ENCODE measurements at regions not wholly inside any gene's neighbourhood (a gene's known extent, or its start where the extent isn't known, plus 50 kb on each side); places are given as distances from the start of the nearest gene placed in this dataset.

DNA sequence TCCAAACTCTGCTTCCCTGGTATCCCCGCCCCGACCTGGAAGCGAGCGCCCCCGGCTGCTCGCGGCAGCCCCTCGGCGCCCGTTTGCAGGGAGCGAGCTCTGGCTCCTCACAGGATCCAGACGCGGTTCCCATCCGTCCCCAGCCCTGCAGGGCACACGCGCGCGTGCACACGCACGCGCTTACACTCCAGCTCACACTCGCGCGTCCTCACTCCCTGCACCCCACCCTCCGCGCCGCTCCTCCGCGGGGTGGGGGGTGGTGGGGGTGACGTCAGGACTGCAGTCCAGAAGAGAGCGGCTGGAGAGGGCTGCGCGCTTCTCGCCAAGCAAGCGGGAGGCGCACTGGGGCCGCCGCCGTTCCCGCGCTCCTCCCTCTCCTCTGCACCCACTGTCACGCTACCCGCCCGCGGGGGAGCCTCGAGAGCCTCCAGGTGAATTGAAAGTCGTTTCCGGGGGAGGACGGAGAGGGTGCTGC lies 255.6 kb downstream of the OTUD1 start (continued):
- TF ChIP-seq, protein P1, sequence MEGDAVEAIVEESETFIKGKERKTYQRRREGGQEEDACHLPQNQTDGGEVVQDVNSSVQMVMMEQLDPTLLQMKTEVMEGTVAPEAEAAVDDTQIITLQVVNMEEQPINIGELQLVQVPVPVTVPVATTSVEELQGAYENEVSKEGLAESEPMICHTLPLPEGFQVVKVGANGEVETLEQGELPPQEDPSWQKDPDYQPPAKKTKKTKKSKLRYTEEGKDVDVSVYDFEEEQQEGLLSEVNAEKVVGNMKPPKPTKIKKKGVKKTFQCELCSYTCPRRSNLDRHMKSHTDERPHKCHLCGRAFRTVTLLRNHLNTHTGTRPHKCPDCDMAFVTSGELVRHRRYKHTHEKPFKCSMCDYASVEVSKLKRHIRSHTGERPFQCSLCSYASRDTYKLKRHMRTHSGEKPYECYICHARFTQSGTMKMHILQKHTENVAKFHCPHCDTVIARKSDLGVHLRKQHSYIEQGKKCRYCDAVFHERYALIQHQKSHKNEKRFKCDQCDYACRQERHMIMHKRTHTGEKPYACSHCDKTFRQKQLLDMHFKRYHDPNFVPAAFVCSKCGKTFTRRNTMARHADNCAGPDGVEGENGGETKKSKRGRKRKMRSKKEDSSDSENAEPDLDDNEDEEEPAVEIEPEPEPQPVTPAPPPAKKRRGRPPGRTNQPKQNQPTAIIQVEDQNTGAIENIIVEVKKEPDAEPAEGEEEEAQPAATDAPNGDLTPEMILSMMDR (IDR thresholded peaks at IDR 0.05 in 2 of 3, conservative IDR thresholded peaks at IDR 0.05 in 1 of 3; ENCODE audit: borderline replicate concordance in 1 of 3, insufficient read depth in 1 of 3, low read depth in 2 of 3, low read length in 2 of 3) = no peak
- TF ChIP-seq TCF7L2 (IDR thresholded peaks at IDR 0.05; ENCODE audit: borderline replicate concordance, extremely low read depth, insufficient read depth, insufficient read length) = no peak
- no peak for TF ChIP-seq ZFX (IDR thresholded peaks at IDR 0.05)
- TF ChIP-seq, protein P2, sequence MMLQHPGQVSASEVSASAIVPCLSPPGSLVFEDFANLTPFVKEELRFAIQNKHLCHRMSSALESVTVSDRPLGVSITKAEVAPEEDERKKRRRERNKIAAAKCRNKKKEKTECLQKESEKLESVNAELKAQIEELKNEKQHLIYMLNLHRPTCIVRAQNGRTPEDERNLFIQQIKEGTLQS (IDR thresholded peaks at IDR 0.05) = no peak
- no peak for TF ChIP-seq SP1 (IDR thresholded peaks at IDR 0.05; ENCODE audit: low read depth)

DNA sequence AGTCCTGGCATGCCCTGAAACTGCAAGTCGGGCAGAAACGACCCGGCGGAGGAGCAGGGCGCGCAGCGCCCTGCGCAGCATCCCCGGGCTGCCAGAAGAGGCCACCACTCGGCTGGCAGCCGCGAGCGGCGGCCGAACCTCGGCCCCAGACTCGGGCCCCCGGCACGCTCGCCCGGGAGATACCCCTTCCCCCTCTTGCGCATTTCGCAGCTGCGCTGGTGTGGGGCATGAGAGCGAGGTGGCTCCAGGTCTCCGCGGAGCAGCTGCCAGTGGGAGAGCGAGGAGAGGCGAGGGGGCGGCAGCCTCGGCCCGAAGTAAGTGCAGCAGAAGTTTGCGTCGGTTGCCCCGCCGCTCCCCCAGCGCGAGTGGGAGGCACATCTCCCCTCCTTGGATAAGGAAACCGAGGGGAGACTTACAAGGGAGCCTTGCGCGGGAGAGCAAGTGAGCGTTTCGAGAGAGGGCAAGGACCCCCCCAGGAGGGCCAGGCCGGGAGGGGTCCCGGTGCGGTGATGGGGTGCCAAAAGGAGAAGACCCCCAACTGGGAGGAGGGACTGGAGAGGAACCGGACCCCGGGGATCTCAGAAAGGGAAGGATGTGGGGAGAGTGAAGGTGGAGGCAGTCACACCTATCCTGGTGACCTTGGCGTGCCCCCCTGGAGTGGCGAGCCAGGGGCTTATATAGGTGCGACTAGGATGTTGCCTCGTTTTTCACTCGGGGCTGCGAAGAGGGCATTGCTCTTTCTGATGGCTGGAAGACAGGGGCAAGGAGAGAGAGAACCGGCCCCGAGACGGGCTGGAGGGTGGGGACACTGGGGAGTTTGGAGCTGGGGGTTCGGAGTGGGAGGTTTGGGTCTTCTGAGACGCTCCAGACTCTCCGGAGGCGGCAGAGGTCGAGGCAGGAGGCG lies 256.3 kb downstream of the OTUD1 start:
- intact Hi-C loops (cut with micrococcal nuclease) = no loop called here
- TF ChIP-seq RAD21 (IDR thresholded peaks at IDR 0.05; ENCODE audit: low read depth) (no peak), SRF (IDR thresholded peaks at IDR 0.05; ENCODE audit: low read depth) (no peak), CEBPB (IDR thresholded peaks at IDR 0.05; ENCODE audit: low read depth) (no peak), FOSL1 (IDR thresholded peaks at IDR 0.05; ENCODE audit: low read depth) (no peak), ZFX (IDR thresholded peaks at IDR 0.05) (no peak), JUND (IDR thresholded peaks at IDR 0.05) (no peak), SIN3A (IDR thresholded peaks at IDR 0.05; ENCODE audit: low read depth) (no peak), POLR2AphosphoS5 (IDR thresholded peaks at IDR 0.05; ENCODE audit: low read depth, low read length) (no peak), SP1 (IDR thresholded peaks at IDR 0.05; ENCODE audit: low read depth) (no peak), YY1 (IDR thresholded peaks at IDR 0.05; ENCODE audit: extremely low read depth, insufficient replicate concordance, low read depth, low read length) (no peak)
- TF ChIP-seq, protein P1 (IDR thresholded peaks at IDR 0.05 in 2 of 3, conservative IDR thresholded peaks at IDR 0.05 in 1 of 3; ENCODE audit: borderline replicate concordance in 1 of 3, insufficient read depth in 1 of 3, low read depth in 2 of 3, low read length in 2 of 3) = no peak
- TF ChIP-seq, protein P3, sequence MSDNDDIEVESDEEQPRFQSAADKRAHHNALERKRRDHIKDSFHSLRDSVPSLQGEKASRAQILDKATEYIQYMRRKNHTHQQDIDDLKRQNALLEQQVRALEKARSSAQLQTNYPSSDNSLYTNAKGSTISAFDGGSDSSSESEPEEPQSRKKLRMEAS (IDR thresholded peaks at IDR 0.05) = no peak
- TF ChIP-seq, protein P2 (IDR thresholded peaks at IDR 0.05) = no peak
- TF ChIP-seq, protein P4, sequence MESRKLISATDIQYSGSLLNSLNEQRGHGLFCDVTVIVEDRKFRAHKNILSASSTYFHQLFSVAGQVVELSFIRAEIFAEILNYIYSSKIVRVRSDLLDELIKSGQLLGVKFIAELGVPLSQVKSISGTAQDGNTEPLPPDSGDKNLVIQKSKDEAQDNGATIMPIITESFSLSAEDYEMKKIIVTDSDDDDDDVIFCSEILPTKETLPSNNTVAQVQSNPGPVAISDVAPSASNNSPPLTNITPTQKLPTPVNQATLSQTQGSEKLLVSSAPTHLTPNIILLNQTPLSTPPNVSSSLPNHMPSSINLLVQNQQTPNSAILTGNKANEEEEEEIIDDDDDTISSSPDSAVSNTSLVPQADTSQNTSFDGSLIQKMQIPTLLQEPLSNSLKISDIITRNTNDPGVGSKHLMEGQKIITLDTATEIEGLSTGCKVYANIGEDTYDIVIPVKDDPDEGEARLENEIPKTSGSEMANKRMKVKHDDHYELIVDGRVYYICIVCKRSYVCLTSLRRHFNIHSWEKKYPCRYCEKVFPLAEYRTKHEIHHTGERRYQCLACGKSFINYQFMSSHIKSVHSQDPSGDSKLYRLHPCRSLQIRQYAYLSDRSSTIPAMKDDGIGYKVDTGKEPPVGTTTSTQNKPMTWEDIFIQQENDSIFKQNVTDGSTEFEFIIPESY (IDR thresholded peaks at IDR 0.05; ENCODE audit: extremely low read depth, insufficient replicate concordance, low read length) = no peak

More for the DNA sequence above, 256.3 kb downstream of the OTUD1 start:
- Histone ChIP-seq H3K36me3 (ENCODE audit: control insufficient read depth in 1 of 2, insufficient read depth in 2 of 2, low read length in 2 of 2) (no peaks in the 10 kb centered on the region), H3K4me1 (ENCODE audit: control insufficient read depth in 1 of 2, insufficient read depth in 2 of 2, low read length in 2 of 2) (no peaks in the 10 kb centered on the region), H3K79me2 (ENCODE audit: insufficient read depth, low read length) (no peaks in the 10 kb centered on the region), H3K27me3 (ENCODE audit: insufficient read depth, low read length) (0 out of 2 replicates have a peak, but pooled peaks cover 3% of the 10 kb centered on the region), H4K20me1 (ENCODE audit: insufficient read depth) (no peaks in the 10 kb centered on the region), H3K9ac (ENCODE audit: low read length) (no peak overlapping the region), H3K9me3 (ENCODE audit: control insufficient read depth in 1 of 2, insufficient read depth in 1 of 2, low read depth in 1 of 2, low read length in 2 of 2) (no peaks in the 10 kb centered on the region), H3K9me2 (ENCODE audit: insufficient read depth) (no peaks in the 10 kb centered on the region), H3K27ac (ENCODE audit: low read depth, low read length) (no peak overlapping the region), H3K4me2 (ENCODE audit: low read length) (no peak overlapping the region), H2AFZ (ENCODE audit: low read depth, low read length, poor library complexity, severe bottlenecking) (no peak overlapping the region), H3K4me3 (replicated peaks in 1 of 2; ENCODE audit: low read depth in 1 of 2, low read length in 2 of 2) (no peak overlapping the region)
- ATAC-seq (no peak), DNase-seq (ENCODE audit: low read depth, low spot score) (no peak)
- ChIA-PET CTCF (no interaction called here), RAD21 (ENCODE audit: low non-redundant PET in 1 of 2, low total read pairs in 2 of 2, uncharacterized antibody in 2 of 2, unreplicated experiment in 2 of 2) (no interaction called here), POLR2A (no interaction called here)
- no TSS peak for BruUV-seq (replicated peaks)
